ENCODE measurements at regions not wholly inside any gene's neighbourhood (a gene's known extent, or its start where the extent isn't known, plus 50 kb on each side); places are given as distances from the start of the nearest gene placed in this dataset.

GRCh38 chr5:19172926-19173470 lies 815.0 kb downstream of the CDH18 start:
- Mint-ChIP-seq H3K9me3 (no peaks in the 10 kb centered on the region), H3K27ac (no peak overlapping the region), H3K27me3 (no peaks in the 10 kb centered on the region), H3K4me3 (no peak overlapping the region), H3K36me3 (ENCODE audit: low read depth) (no peaks in the 10 kb centered on the region), H3K4me1 (no peaks in the 10 kb centered on the region)
- intact Hi-C loops (cut with micrococcal nuclease), result no loop called here
- no peak for DNase-seq

- H3K36me3 Mint-ChIP-seq (ENCODE audit: low read depth), result no peaks in the 10 kb centered on the region
- H3K9me3 Mint-ChIP-seq, result no peaks in the 10 kb centered on the region
- intact Hi-C loops (cut with micrococcal nuclease), result no loop called here
- H3K27ac Mint-ChIP-seq, result no peak overlapping the region
- no peak overlapping the region for H3K4me3 Mint-ChIP-seq
- no peaks in the 10 kb centered on the region for H3K27me3 Mint-ChIP-seq
- DNase-seq, result no peak
- no peaks in the 10 kb centered on the region for H3K4me1 Mint-ChIP-seq
Observed at GRCh38 chr5:19175776-19176570, 812.0 kb downstream of the CDH18 start.

GRCh38 chr5:19179571-19179970 lies 808.4 kb downstream of the CDH18 start:
- Mint-ChIP-seq H3K27ac (no peak overlapping the region), H3K4me3 (no peak overlapping the region), H3K27me3 (no peaks in the 10 kb centered on the region), H3K9me3 (no peaks in the 10 kb centered on the region), H3K4me1 (no peaks in the 10 kb centered on the region), H3K36me3 (ENCODE audit: low read depth) (no peaks in the 10 kb centered on the region)
- no peak for DNase-seq
- intact Hi-C loops (cut with micrococcal nuclease), result no loop called here

- Mint-ChIP-seq H3K4me3 (no peak overlapping the region), H3K27me3 (no peaks in the 10 kb centered on the region), H3K4me1 (no peaks in the 10 kb centered on the region), H3K36me3 (ENCODE audit: low read depth) (no peaks in the 10 kb centered on the region), H3K9me3 (no peaks in the 10 kb centered on the region), H3K27ac (no peak overlapping the region)
- intact Hi-C loops (cut with micrococcal nuclease), result no loop called here
- DNase-seq, result no peak
Observed at GRCh38 chr5:19189176-19189575, 798.8 kb downstream of the CDH18 start.

GRCh38 chr5:19193631-19194030 lies 794.4 kb downstream of the CDH18 start:
- intact Hi-C loops (cut with micrococcal nuclease), result no loop called here
- H3K4me1 Mint-ChIP-seq, result no peaks in the 10 kb centered on the region
- no peaks in the 10 kb centered on the region for H3K36me3 Mint-ChIP-seq (ENCODE audit: low read depth)
- no peak for DNase-seq
- no peaks in the 10 kb centered on the region for H3K27me3 Mint-ChIP-seq
- no peaks in the 10 kb centered on the region for H3K9me3 Mint-ChIP-seq
- H3K27ac Mint-ChIP-seq, result no peak overlapping the region
- no peak overlapping the region for H3K4me3 Mint-ChIP-seq

- Mint-ChIP-seq H3K9me3 (no peaks in the 10 kb centered on the region), H3K36me3 (ENCODE audit: low read depth) (no peaks in the 10 kb centered on the region), H3K27me3 (no peaks in the 10 kb centered on the region), H3K27ac (no peak overlapping the region), H3K4me3 (no peak overlapping the region), H3K4me1 (no peaks in the 10 kb centered on the region)
- DNase-seq, result no peak
- intact Hi-C loops (cut with micrococcal nuclease), result no loop called here
Observed at GRCh38 chr5:19196631-19197030, 791.4 kb downstream of the CDH18 start.

GRCh38 chr5:19200251-19200650 lies 787.7 kb downstream of the CDH18 start:
- intact Hi-C loops (cut with micrococcal nuclease), result no loop called here
- H3K36me3 Mint-ChIP-seq (ENCODE audit: low read depth), result no peaks in the 10 kb centered on the region
- H3K4me1 Mint-ChIP-seq, result no peaks in the 10 kb centered on the region
- H3K27me3 Mint-ChIP-seq, result no peaks in the 10 kb centered on the region
- DNase-seq, result no peak
- no peaks in the 10 kb centered on the region for H3K9me3 Mint-ChIP-seq
- no peak overlapping the region for H3K27ac Mint-ChIP-seq
- no peak overlapping the region for H3K4me3 Mint-ChIP-seq

GRCh38 chr5:19208397-19208796 lies 779.6 kb downstream of the CDH18 start:
- H3K4me3 Mint-ChIP-seq, result no peak overlapping the region
- peaks cover 3% of the 10 kb centered on the region for H3K9me3 Mint-ChIP-seq
- H3K27me3 Mint-ChIP-seq, result no peaks in the 10 kb centered on the region
- intact Hi-C loops (cut with micrococcal nuclease), result no loop called here
- H3K4me1 Mint-ChIP-seq, result no peaks in the 10 kb centered on the region
- no peak overlapping the region for H3K27ac Mint-ChIP-seq
- DNase-seq, result no peak
- no peaks in the 10 kb centered on the region for H3K36me3 Mint-ChIP-seq (ENCODE audit: low read depth)

GRCh38 chr5:19210886-19211285 lies 777.1 kb downstream of the CDH18 start:
- peaks cover 3% of the 10 kb centered on the region for H3K9me3 Mint-ChIP-seq
- no peak overlapping the region for H3K4me3 Mint-ChIP-seq
- intact Hi-C loops (cut with micrococcal nuclease), result loop anchor here (10.0 kb wide), 1 partner anchor 446 kb away; no protein-coding TSS in a partner anchor
- no peaks in the 10 kb centered on the region for H3K27me3 Mint-ChIP-seq
- no peak overlapping the region for H3K27ac Mint-ChIP-seq
- no peaks in the 10 kb centered on the region for H3K36me3 Mint-ChIP-seq (ENCODE audit: low read depth)
- DNase-seq, result no peak
- H3K4me1 Mint-ChIP-seq, result no peaks in the 10 kb centered on the region

- no peaks in the 10 kb centered on the region for H3K36me3 Mint-ChIP-seq (ENCODE audit: low read depth)
- no peak overlapping the region for H3K27ac Mint-ChIP-seq
- intact Hi-C loops (cut with micrococcal nuclease), result no loop called here
- H3K4me3 Mint-ChIP-seq, result no peak overlapping the region
- H3K4me1 Mint-ChIP-seq, result no peaks in the 10 kb centered on the region
- peaks cover 5% of the 10 kb centered on the region for H3K9me3 Mint-ChIP-seq
- DNase-seq, result no peak
- no peaks in the 10 kb centered on the region for H3K27me3 Mint-ChIP-seq
Observed at GRCh38 chr5:19229179-19229835, 758.7 kb downstream of the CDH18 start.

GRCh38 chr5:19233573-19233972 lies 754.4 kb downstream of the CDH18 start:
- Mint-ChIP-seq H3K4me3 (no peak overlapping the region), H3K4me1 (no peaks in the 10 kb centered on the region), H3K9me3 (peaks cover 5% of the 10 kb centered on the region), H3K27me3 (no peaks in the 10 kb centered on the region), H3K27ac (no peak overlapping the region), H3K36me3 (ENCODE audit: low read depth) (no peaks in the 10 kb centered on the region)
- intact Hi-C loops (cut with micrococcal nuclease), result no loop called here
- no peak for DNase-seq

- intact Hi-C loops (cut with micrococcal nuclease), result no loop called here
- Mint-ChIP-seq H3K4me3 (no peak overlapping the region), H3K9me3 (peaks cover 5% of the 10 kb centered on the region), H3K27ac (no peak overlapping the region), H3K4me1 (no peaks in the 10 kb centered on the region), H3K27me3 (no peaks in the 10 kb centered on the region), H3K36me3 (ENCODE audit: low read depth) (no peaks in the 10 kb centered on the region)
- DNase-seq, result no peak
Observed at GRCh38 chr5:19235101-19235584, 752.9 kb downstream of the CDH18 start.

- H3K27me3 Mint-ChIP-seq, result no peaks in the 10 kb centered on the region
- no peaks in the 10 kb centered on the region for H3K4me1 Mint-ChIP-seq
- H3K4me3 Mint-ChIP-seq, result no peak overlapping the region
- intact Hi-C loops (cut with micrococcal nuclease), result no loop called here
- no peak for DNase-seq
- no peaks in the 10 kb centered on the region for H3K36me3 Mint-ChIP-seq (ENCODE audit: low read depth)
- H3K9me3 Mint-ChIP-seq, result peaks cover 1% of the 10 kb centered on the region
- H3K27ac Mint-ChIP-seq, result no peak overlapping the region
Observed at GRCh38 chr5:19240170-19240569, 747.8 kb downstream of the CDH18 start.

- intact Hi-C loops (cut with micrococcal nuclease), result no loop called here
- H3K27ac Mint-ChIP-seq, result no peak overlapping the region
- no peaks in the 10 kb centered on the region for H3K4me1 Mint-ChIP-seq
- no peak for DNase-seq
- H3K27me3 Mint-ChIP-seq, result no peaks in the 10 kb centered on the region
- H3K4me3 Mint-ChIP-seq, result no peak overlapping the region
- no peaks in the 10 kb centered on the region for H3K36me3 Mint-ChIP-seq (ENCODE audit: low read depth)
- peaks cover 6% of the 10 kb centered on the region for H3K9me3 Mint-ChIP-seq
Observed at GRCh38 chr5:19241690-19242089, 746.3 kb downstream of the CDH18 start.

All from activated CD4-positive, alpha-beta T cell treated with anti-CD3 and anti-CD28 coated beads, Interleukin-2, amount 10 ng/mL, durations not matched to agents 24 days and 14 days (primary cell).